H9 (cell line): ENCODE measurements at regions not wholly inside any gene's neighbourhood (a gene's known extent, or its start where the extent isn't known, plus 50 kb on each side); places are given as distances from the start of the nearest gene placed in this dataset.

Experiments
- DNase-seq: peaks from one replicate; pipeline ENCODE4 v3.0.0-alpha.2; 2017
- H2AFZ ChIP-seq: one replicate; pipeline ENCODE4 v1.6.1; 2013; ENCODE audit warnings: mild to moderate bottlenecking, low read length, control low read depth, moderate library complexity
- H2AK5ac ChIP-seq: 2 replicates; pipeline ENCODE4 v1.6.1; 2013; ENCODE audit warnings: low read length, control low read depth, mixed read lengths; ENCODE audit not compliant: insufficient read length
- H2BK120ac ChIP-seq: one replicate; pipeline ENCODE4 v1.6.1; 2013; ENCODE audit warnings: low read depth, mild to moderate bottlenecking, low read length, control low read depth, inconsistent platforms; ENCODE audit not compliant: poor library complexity, severe bottlenecking
- H2BK12ac ChIP-seq: 2 replicates; pipeline ENCODE4 v1.6.1; 2013; ENCODE audit warnings: low read length, control low read depth, mixed read lengths, low read depth; ENCODE audit not compliant: insufficient read length
- H2BK15ac ChIP-seq: 2 replicates; pipeline ENCODE4 v1.6.1; 2013; ENCODE audit warnings: low read depth, low read length, control low read depth
- H2BK20ac ChIP-seq: one replicate; pipeline ENCODE4 v1.6.1; 2013; ENCODE audit warnings: low read depth, mild to moderate bottlenecking, low read length, control low read depth, inconsistent platforms; ENCODE audit not compliant: poor library complexity, severe bottlenecking
- H2BK5ac ChIP-seq: 2 replicates; pipeline ENCODE4 v1.6.1; 2013; ENCODE audit warnings: low read length, control low read depth, mixed read lengths; ENCODE audit not compliant: insufficient read length
- H3K14ac ChIP-seq: 2 replicates; pipeline ENCODE4 v1.6.1; 2013; ENCODE audit warnings: low read length, control low read depth; ENCODE audit not compliant: insufficient read depth
- H3K18ac ChIP-seq: 2 replicates; pipeline ENCODE4 v1.6.1; 2013; ENCODE audit warnings: low read depth, mild to moderate bottlenecking, mixed read lengths, low read length, control low read depth; ENCODE audit not compliant: insufficient read length
- H3K23ac ChIP-seq: 2 replicates; pipeline ENCODE4 v1.6.1; 2013; ENCODE audit warnings: low read length, control low read depth, mixed read lengths, low read depth; ENCODE audit not compliant: insufficient read length
- H3K23me2 ChIP-seq: 2 replicates; pipeline ENCODE4 v1.6.1; 2013; ENCODE audit warnings: low read depth, mild to moderate bottlenecking, mixed read lengths, low read length, control low read depth; ENCODE audit not compliant: insufficient read length, poor library complexity, severe bottlenecking
- H3K27ac ChIP-seq: 2 replicates; pipeline ENCODE4 v1.5.1; 2013; ENCODE audit warnings: low read length, control low read depth, mixed read lengths, low read depth; ENCODE audit not compliant: insufficient read length
- H3K27me3 ChIP-seq: 2 replicates; pipeline ENCODE4 v1.6.1; 2013; ENCODE audit warnings: low read length, control low read depth, inconsistent platforms; ENCODE audit not compliant: insufficient read depth
- H3K4ac ChIP-seq: 2 replicates; pipeline ENCODE4 v1.6.1; 2013; ENCODE audit warnings: low read depth, mild to moderate bottlenecking, control low read depth, inconsistent platforms, low read length, moderate library complexity
- H3K4me1 ChIP-seq: 2 replicates; pipeline ENCODE4 v1.6.1; 2013; ENCODE audit warnings: low read length, control low read depth, inconsistent platforms; ENCODE audit not compliant: insufficient read depth
- H3K4me2 ChIP-seq: 2 replicates; pipeline ENCODE4 v1.6.1; 2013; ENCODE audit warnings: low read length, control low read depth, mixed read lengths; ENCODE audit not compliant: insufficient read length, insufficient read depth
- H3K56ac ChIP-seq: 2 replicates; pipeline ENCODE4 v1.6.1; 2013; ENCODE audit warnings: low read depth, mild to moderate bottlenecking, mixed read lengths, low read length, control low read depth; ENCODE audit not compliant: insufficient read length
- H3K79me1 ChIP-seq: 2 replicates; pipeline ENCODE4 v1.6.1; 2013; ENCODE audit warnings: low read depth, mild to moderate bottlenecking, moderate library complexity, low read length, control low read depth, inconsistent platforms; ENCODE audit not compliant: insufficient read depth, poor library complexity, severe bottlenecking
- H3K79me2 ChIP-seq: 2 replicates; pipeline ENCODE4 v1.6.1; 2013; ENCODE audit warnings: low read length, control low read depth, inconsistent platforms; ENCODE audit not compliant: insufficient read depth
- H3K9ac ChIP-seq: 2 replicates; pipeline ENCODE4 v1.6.1; 2013; ENCODE audit warnings: low read length, control low read depth, mixed read lengths; ENCODE audit not compliant: insufficient read length; ENCODE audit errors: extremely low read depth
- H3K9me3 ChIP-seq: one replicate; pipeline ENCODE4 v1.6.1; 2013; ENCODE audit warnings: low read depth, low read length, inconsistent platforms; ENCODE audit not compliant: control insufficient read depth
- H3T11ph ChIP-seq: one replicate; pipeline ENCODE4 v1.6.1; 2013; ENCODE audit warnings: mild to moderate bottlenecking, low read length, control low read depth, inconsistent platforms
- H4K20me1 ChIP-seq: one replicate; pipeline ENCODE4 v1.6.1; 2013; ENCODE audit not compliant: control insufficient read depth, insufficient read length, insufficient read depth
- H4K5ac ChIP-seq: 2 replicates; pipeline ENCODE4 v1.6.1; 2013; ENCODE audit warnings: low read depth, mild to moderate bottlenecking, mixed read lengths, low read length, control low read depth; ENCODE audit not compliant: insufficient read length
- H4K8ac ChIP-seq: replicated peaks from 2 replicates; pipeline ENCODE4 v1.6.1; 2013; ENCODE audit warnings: low read length, control low read depth, mixed read lengths, low read depth; ENCODE audit not compliant: insufficient read length
- H4K91ac ChIP-seq: 2 replicates; pipeline ENCODE4 v1.6.1; 2013; ENCODE audit warnings: low read depth, mild to moderate bottlenecking, moderate library complexity, mixed read lengths, low read length, control low read depth; ENCODE audit not compliant: insufficient read length
- H3K27ac Mint-ChIP-seq, 3 experiments: 2 replicates in 2 of 3; 3 replicates in 1 of 3; pipeline ENCODE4 v1.8.0; 2020 to 2021; ENCODE audit warnings: mixed read lengths in 3 of 3, mild to moderate bottlenecking in 1 of 3, moderate library complexity in 1 of 3
- H3K27me3 Mint-ChIP-seq: 2 replicates; pipeline ENCODE4 v1.8.0; 2021; ENCODE audit warnings: low read depth, mild to moderate bottlenecking, moderate library complexity, mixed read lengths
- H3K36me3 Mint-ChIP-seq, 3 experiments: 2 replicates in 2 of 3; 3 replicates in 1 of 3; pipeline ENCODE4 v1.8.0; 2020 to 2021; ENCODE audit warnings: low read depth in 3 of 3, mixed read lengths in 3 of 3; ENCODE audit not compliant: insufficient read depth in 1 of 3
- H3K4me1 Mint-ChIP-seq, 2 experiments: 2 replicates each; pipeline ENCODE4 v1.8.0; 2020; ENCODE audit warnings: mixed read lengths in 2 of 2
- H3K4me3 Mint-ChIP-seq, 2 experiments: 2 replicates in 1 of 2; 3 replicates in 1 of 2; pipeline ENCODE4 v1.8.0; 2020 to 2021; ENCODE audit warnings: mild to moderate bottlenecking in 2 of 2, mixed read lengths in 2 of 2, moderate library complexity in 1 of 2
- H3K9me3 Mint-ChIP-seq, 2 experiments: 2 replicates in 1 of 2; 3 replicates in 1 of 2; pipeline ENCODE4 v1.8.0; 2020; ENCODE audit warnings: mild to moderate bottlenecking in 2 of 2, mixed read lengths in 2 of 2, moderate library complexity in 1 of 2
- CTCF ChIP-seq: fragments of 200-600 bp; sonication (generic); conservative IDR thresholded peaks from 3 replicates; pipeline ENCODE4 v1.8.0; 2021; ENCODE audit warnings: antibody characterized with exemption, mild to moderate bottlenecking
- WGBS: extraction: QIAGEN DNeasy Blood & Tissue Kit; methylation state at CpG from one replicate; pipeline ENCODE4 v1.1.7; 2013; ENCODE audit warnings: missing lambda C conversion rate, low lambda C conversion rate, mixed read lengths; ENCODE audit not compliant: insufficient read length; ENCODE audit errors: extremely low coverage; 5-methylcytosine and 5-hydroxymethylcytosine counted together

GRCh38 chr7:84865560-84865959 lies 321.3 kb downstream of the SEMA3D start:
- Histone ChIP-seq H4K8ac (no peak overlapping the region), H4K20me1 (no peaks in the 10 kb centered on the region), H3K9me3 (no peaks in the 10 kb centered on the region), H2BK5ac (no peak overlapping the region), H2BK12ac (no peak overlapping the region), H2AFZ (no peak overlapping the region), H4K91ac (no peak overlapping the region), H3K23ac (no peak overlapping the region), H3K4ac (no peak overlapping the region), H3K14ac (no peak overlapping the region), H2BK20ac (no peak overlapping the region), H2BK120ac (no peak overlapping the region), H3K4me1 (no peaks in the 10 kb centered on the region; the same call in 1 of the 2 replicates), H4K5ac (no peak overlapping the region), H3T11ph (no peak overlapping the region), H3K27ac (no peak overlapping the region), H3K23me2 (no peaks in the 10 kb centered on the region), H2BK15ac (no peak overlapping the region; the same call in 1 of the 2 replicates), H3K27me3 (no peaks in the 10 kb centered on the region), H3K9ac (no peak overlapping the region), H3K4me2 (no peak overlapping the region), H3K79me1 (no peaks in the 10 kb centered on the region), H3K56ac (no peak overlapping the region), H3K18ac (no peak overlapping the region), H2AK5ac (no peak overlapping the region), H3K79me2 (no peaks in the 10 kb centered on the region)
- Mint-ChIP-seq H3K36me3 (peaks cover 0 to 4% (median 0%) of the 10 kb centered on the region in 3 experiments; a peak in 1 of 7 replicates), H3K27me3 (no peaks in the 10 kb centered on the region), H3K4me1 (peaks cover 8% of the 10 kb centered on the region in 2 experiments), H3K4me3 (no peak overlapping the region), H3K27ac (peak overlapping the region in 2 of 3 experiments; percentile 20 to 72; a peak in 1 of 7 replicates), H3K9me3 (peaks cover 3 to 4% of the 10 kb centered on the region in 2 experiments; a peak in 4 of 5 replicates)
- no peak for TF ChIP-seq CTCF
- no peak for DNase-seq
- WGBS: no CpG with 5 or more reads among the region's 1 CpG
